Right renal cortex interstitium (tissue), 3 donors: ENCODE measurements at regions not wholly inside any gene's neighbourhood (a gene's known extent, or its start where the extent isn't known, plus 50 kb on each side); places are given as distances from the start of the nearest gene placed in this dataset.

Experiments
- DNase-seq, 3 donors: peaks; one replicate each; pipeline ENCODE4 v3.0.0-alpha.2; 2013; ENCODE audit warnings: low read depth in 3 of 3, low spot score in 2 of 3

DNA sequence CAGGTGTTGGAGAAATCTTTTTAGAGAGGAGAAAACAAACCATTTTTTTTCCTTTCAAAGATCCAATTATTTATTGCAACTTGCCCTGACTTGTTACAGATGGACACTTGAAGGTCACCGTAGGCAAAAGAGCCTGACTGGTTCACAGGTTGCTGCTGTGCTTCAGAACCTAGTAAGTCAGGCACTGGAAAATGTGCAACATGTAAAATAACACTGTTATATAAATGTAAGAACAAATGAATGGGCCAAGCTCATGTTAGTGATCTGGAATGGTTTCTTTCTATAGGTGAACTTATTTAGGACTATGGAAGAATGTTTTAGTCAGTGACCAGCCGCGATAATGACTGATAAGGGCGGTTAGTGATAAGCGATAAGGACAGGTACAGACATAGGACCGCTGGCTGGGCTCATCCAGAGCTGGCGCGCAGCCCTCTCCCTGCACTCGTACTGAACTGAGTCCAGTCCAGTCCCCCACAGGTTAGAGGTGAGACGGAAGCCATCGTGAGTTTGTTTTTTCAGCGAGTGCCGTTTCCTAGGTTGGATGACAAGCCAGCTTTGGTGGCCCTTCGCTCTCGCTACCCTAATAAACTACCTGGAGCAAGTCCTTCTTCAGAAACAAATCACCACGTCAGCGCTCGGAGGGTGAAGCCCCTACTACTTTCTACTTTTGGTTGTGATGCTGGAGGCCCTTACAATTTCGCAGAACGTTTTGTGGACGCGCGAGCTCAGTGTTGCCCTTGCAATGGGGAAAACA is 94.4 kb upstream of the PRDM1 start:
- no peak for DNase-seq

DNA sequence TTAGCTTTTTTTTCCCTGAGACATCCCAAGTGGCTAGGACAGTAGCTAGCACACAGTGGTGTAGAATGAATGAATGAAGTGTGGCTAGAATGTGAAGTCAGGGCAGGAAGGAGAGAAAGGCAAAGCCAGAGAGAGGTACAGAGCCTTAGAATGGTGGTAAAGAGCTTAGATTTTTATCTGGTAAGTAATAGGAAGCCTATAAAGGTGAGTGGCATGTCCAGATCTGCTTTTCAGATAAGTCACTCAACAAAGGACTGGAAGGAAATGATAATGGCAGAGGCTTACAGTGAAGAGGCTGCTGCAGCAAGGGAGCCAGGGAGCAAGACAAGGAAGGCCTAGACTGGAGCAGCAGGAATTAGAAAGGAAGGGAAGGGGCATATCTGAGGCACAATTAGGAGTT is 96.0 kb upstream of the PRDM1 start:
- no peak for DNase-seq

DNA sequence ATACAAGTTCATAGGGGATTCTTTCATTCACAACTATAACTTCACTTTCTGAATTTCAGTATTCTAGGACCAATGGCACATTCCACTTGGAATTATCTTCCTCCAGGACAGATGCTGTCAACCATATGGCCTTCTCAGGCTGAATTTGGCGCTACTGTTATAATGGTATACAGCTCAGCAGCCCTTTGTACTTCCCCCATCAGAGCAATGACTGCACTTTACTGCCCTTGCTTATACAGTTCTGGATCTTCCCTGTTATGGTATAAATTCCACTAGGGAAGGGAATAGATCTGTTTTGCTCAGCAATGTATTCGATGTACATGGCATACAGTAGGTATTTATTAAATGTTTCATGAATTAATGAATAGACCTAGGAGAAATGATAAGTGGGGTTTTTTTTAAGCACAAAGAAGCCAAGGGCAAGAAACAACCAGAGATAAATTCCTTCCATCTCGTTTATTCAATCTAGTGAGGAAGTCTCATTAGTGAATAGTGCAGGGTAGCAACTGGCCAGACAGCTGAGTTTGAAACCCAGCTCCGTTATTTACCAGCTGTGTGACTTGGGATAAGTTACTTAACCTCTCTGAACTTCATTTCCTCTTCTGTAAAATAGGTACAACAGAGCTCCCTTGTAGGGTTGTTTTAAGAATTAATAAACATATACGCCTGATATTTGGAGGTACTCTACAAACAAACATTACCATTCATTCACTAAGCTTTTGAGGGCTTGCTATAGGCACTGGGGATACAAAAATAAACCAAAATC is 97.1 kb upstream of the PRDM1 start:
- DNase-seq: no peak

DNA sequence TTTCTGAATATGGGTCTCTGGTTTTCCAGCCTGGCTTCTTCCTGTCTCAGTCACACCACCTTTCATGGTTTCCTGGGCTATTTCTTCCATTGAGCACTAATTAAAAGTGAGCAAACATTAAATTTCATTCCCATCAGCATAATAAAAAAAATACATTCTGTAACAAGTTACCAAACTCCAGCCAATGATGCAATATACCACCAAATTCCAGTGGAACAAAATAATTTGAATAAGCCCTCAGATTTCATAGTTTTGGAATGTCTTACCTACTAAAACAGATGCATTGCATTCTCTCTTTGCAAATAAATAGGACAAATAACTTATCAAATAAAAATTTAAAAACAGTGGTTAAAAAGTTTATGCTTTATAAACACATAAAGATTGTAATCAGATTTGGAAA is 97.8 kb upstream of the PRDM1 start:
- DNase-seq: no peak

DNA sequence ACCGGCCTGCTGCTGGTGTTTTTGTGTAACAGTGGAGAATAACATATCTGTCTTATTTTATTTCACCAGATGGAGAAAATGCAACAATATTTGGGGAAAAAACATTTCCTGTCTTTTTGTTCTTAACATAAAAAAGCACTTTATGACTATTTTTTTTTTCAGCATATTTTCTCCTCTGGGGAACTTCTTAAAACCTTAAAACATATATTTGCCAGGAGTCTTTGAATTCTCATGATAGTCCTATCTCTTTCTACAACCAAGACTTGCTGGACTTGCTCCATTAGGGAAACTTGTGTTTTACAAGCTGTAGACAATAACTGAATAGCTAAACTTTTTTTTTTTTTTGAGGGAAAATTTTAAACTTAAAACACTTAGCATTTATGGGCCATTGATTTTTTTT is 98.6 kb upstream of the PRDM1 start:
- no peak for DNase-seq

DNA sequence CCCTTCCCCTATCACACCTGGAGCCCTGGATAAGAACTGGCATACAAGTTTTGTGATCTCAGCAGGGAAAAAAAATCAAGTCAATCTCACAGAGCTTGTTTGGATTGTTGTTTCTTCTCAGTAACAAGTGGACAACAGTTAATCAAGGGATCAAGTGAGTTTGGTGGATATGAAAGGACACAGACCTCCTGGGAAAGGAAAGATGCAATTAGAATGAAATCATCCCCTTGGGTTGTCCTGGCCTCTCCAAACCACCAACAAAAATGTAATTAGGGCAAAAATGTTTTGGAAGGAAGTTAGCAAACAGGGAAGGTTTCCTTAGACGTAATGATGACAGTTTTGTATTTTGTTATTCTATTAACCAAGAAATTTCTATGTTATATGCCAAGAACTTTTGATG is 99.1 kb upstream of the PRDM1 start:
- DNase-seq: no peak

DNA sequence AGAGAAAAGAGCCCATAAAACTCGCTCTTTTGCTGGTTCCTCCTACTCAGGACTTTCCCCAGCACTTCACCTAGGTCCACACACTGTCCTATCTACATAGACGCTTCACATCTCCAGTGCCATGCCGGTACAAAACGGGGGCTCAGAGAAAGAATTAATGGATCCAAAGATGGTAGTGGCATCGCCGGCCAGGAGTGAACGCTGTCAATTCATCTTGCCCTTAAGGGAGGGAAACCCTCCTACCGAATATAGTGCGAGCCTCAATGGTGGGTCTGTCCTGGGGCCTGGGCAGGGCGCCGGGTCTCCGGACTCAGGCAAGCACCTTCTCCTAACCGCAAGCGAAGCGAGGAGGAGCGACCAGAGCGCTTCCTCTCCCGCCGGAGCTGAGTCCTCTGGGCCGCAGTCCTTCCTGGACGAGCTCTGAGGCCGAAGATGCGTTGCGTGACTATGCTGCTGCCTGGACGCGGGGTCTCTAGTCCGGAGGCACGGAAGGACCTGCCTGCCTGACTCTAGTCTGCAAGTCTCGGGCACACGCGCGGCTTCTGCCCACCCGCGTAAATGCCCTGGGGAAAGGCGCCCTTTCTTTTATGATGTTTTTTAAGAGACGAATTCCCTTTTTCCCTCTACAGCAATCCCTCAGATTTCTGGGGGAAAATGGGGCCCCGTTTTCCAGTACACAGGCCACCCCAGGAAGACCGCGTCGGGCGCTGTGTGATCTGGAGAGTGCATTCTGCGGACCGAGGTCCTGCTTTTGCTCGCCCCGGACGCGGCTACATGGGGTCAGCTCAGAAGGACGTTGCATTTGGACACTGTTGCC is 100.1 kb upstream of the PRDM1 start:
- DNase-seq: no peak

DNA sequence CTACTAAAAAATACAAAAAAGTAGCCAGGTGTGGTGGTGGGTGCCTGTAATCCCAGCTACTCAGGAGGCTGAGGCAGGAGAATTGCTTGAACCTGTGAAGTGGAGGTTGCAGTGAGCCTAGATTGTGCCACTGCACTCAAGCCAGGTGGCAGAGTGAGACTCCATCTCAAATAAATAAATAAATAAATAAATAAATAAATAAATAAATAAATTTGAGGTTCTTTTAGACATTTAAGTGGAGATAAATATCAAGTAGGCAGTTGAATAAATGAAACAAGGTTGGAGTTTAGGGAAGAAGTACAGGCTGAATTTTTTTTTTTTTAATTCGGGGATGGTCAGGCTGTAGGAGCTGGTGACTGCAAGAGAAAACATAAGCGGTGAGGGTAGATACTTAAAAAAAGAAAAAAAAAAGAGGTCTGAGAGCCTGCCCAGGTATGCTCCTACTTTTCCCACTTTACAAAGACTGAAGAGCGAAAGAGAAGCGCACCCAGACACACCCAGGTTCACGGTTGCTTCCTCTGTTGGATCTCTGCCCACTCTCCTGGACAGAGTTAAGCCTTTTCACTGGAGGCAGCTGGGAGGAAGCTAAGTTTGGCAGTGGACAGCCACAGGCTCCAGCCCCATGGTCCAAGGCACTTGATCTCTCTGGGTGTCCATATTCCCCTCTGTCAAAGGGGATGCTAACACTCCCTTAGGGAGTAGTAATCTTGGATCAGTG is 100.9 kb upstream of the PRDM1 start:
- no peak for DNase-seq

DNA sequence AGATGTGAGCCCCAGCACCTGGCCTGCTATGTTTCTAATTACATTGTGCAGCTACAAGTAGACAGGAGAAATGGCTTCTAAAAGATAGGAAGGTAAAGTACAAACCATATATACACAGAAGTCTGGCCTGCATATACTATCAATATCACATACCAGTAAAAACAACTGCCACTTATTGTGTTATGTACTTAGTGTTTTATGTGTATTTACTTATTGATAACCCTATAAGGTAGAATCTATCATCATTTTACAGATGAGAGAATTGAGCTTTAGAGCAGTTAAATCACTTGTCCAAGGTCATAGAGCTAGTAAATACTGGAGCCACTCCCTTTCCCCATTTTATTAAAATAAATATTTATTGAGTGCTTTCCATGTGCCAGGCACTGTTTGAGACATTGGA is 102.4 kb upstream of the PRDM1 start:
- no peak for DNase-seq

DNA sequence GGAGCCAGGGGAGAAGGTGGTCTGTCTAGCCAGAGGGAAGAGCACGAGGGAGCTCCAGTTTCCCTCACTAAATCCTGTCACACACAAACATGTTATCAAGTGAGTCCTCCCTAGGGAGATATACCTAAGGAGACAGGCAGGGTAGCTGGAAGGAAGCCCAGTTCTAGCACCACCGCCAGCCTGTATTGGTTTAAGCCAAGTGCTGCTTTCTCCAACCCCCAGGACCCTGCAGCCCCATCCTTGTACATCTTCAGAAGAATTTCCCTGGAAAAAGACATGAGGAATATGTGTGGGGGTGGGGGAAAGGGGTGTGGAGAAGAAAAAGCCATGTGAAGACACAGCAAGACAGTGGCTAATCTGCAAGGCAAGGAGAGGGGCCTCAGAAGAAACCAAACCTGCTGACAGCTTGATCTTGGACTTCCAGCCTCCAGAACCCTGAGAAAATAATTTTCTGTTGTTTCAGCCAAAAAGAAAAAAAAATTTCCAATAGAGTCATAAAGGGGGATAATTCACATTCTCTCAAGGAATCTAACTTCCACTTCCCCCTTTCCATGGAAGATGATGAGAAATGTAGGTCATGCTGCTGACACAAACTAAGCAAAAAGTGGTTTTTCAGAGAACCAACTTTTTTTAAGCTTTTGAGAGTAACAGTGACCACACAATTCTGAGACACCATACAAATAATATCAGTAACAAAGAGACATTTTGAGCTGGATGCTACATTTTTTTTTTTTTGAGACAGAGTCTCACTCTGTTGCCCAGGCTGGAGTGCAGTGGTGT is 103.2 kb upstream of the PRDM1 start:
- DNase-seq: no peak

DNA sequence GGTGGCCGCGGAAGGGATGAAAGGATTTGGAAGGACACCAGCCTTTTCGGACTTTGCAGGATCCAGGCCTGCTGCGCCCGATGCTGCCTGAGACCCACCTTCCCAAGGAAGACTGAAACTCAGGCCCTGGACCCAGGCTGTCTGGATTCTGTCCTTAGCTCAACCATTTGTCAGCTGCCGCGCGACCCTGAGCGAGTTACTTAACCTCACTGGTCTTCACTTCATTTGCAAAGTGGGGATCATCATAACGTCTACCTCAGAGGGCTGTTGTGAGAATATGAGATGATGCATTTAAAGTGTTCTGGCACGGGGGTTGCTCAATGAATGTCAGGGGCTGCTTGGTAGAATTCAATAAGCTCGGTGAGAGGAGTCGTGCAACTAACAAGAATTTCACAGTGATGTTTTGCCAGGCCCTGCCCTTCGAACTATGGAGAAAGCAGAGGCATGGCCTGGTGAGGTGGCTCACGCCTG is 104.2 kb upstream of the PRDM1 start:
- no peak for DNase-seq

DNA sequence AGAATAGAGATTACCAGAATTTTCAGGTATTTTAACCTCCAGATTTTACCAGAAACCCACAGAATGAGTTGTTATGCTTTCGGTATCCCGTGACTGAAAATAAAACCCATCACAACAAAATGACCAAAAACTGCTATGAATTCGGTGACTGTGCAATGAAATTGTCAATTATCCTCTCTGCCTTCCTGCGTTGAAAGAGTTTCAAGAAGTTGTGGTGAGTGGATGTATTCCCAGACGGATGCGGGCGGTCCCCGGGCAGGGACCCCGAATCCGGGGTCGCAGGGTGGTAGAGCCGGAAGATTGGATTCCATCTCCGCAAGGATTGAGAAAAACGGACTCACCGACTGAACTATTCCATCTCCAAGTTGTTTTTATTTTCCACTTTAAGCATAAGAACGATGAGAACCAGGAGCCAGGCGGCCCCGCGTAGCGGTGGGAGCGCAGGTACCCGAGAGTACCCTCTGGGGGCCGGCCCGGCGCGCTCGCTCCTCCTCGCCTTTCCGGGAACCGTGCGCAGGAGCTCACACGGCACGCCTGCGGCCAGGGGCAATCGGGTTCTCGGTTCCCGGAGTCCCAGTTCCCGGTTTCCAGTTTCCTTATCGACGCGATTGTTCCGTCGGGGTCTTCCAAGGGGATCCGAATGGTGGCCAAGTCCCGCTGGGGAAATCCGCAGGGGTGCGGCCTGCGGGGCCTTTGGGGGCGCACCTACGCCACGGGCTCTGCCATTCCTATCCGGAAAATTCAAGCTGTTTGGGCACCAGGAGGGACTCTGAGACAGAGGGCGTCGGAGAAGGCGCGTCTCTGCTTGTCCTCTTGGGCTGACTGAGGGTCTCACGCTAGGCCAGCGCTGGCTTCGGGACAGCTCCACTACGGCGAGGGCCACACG is 104.9 kb upstream of the PRDM1 start:
- no peak for DNase-seq

DNA sequence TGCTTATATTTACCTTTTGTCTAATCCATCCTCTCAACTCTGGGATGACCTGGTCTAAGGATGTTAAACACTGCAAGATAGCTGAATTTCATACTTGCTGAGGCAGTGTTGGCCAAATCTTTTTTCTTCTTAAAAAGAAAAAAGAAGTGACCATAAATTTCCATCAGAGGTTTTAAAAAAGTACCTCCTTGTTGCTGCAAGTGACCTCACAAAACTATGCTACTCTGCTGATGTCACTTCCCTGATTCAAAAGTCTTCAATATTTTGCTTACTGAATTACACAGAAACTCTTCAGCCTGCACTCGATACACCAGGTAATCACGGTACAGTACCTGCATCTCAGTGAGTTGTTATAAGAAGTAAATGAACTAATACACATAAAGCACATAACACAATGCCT is 107.2 kb upstream of the PRDM1 start:
- no peak for DNase-seq

DNA sequence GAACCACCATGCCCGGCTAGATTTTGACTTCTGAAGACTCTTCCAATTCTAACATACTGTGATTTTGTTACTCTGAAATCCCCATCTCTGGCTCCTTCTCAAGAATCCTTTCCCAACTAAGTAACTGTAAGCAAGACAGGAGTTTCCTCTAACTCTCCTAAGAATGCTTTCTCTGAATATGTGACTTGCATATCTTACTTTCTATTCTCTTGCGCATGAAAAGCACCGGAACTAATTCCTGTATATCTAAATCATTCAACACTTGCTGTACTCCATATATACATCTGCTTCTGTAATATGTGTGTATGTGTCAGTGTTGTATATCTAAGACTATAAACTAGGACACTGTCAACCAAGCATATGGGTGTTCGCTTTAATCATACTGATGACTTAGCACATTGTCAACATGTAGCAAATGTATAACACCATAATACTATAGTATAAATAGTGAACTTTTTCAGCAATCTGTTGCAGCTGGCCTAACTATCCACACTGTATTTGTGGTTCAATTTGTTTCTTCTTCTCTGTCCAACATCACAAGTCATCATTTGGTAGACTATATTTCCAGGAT is 108.1 kb upstream of the PRDM1 start:
- DNase-seq: no peak

DNA sequence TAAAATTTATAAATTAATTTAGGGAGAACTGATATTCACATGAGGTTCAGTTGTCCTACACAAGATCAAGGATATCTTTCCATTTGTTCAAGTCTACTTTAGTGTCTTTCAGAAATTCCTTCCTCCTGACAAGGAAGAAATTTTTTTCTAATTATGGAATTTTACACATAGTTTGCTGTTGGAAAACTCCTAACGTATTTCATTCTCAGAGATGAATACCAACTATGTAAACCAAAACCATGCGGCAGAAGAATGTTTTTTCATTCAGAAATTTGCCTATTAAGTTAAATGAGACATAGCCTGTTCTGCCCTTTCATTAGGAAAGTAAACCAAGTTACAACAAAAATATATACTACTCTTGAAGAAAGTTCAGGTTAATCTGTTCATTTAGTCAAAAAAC is 111.2 kb upstream of the PRDM1 start:
- no peak for DNase-seq

DNA sequence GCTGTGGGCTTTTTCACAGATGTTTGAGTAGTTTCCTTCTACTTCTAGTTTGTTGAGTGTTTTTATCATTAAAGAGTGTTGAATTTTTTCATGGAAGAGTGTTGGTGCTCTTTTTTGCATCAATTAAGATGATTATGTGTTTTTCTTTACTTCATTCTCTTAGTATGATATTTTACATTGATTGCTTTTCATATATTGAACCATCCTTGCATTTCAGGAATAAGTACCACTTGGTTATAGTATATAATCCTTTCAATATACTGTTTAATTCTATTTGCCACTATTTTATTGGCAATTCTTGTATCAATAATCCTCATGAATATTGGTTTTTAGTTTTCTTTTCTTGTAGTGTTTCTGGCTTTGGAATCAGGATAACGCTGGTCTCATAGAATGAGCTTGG is 113.7 kb upstream of the PRDM1 start:
- no peak for DNase-seq

DNA sequence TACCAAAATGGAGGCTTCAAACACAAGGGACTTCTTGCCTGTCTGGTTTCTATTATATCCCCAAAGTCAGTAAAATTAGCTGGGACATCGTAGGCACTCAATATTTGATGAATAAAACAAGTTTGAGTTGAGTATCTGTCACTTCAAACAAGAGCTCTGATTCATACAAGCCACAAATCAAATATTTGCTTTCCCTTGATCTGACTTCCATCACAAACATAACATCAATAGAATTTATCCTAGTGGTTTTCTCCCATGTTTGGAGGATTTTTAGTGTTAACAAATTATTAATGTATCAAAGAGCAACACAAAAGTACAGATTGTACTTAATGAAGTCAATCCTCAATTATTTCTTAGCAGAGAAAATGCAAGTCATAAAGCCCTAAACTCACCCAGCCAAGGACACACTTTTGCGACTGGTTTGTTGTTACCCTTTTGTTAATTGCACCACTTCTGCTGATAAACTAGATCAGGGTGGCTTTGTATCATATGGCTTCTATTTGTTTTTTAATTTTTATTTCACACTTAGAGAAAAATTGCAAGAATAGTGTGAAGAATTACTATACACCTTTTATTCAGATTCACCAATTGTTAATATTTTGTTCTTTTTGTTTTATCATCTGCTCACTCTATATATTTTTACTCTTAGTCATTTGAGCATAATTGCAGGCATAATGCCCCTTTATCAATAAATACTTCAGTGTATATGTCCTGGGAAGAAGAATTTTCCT is 117.4 kb upstream of the PRDM1 start:
- DNase-seq: no peak
